GM19193 (cell line): ENCODE measurements at regions not wholly inside any gene's neighbourhood (a gene's known extent, or its start where the extent isn't known, plus 50 kb on each side); places are given as distances from the start of the nearest gene placed in this dataset.

ENCODE experiments used
- POLR2A ChIP-seq: IDR thresholded peaks from 4 replicates; pipeline ENCODE4 v1.6.1; 2011; ENCODE audit not compliant: insufficient read depth, insufficient read length; ENCODE audit errors: extremely low read depth

DNA sequence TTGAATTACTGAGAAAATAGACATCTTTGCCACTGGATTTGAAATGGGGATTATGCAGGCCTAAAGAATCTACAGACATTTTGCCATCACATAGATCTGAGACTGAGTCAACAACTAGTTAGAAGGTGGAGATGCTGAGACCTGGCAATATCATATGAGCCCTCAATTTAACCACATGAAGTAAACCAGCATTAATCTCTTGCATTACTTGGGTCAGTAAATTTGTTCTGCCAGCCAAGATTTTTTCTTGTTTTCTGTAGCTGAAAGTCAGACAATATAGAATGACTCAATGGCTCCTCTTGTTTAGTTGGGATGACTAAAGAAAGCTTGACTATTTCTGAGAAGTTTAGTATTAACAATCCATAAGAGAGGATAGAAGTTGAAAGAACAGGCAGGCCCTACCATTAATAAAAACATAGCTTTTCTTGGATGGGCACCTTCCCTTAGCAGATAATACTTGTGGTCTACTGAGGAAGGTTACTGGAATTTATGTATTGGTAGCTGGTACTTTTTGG is 396.7 kb upstream of the SORCS1 start:
- TF ChIP-seq POLR2A: no peak

DNA sequence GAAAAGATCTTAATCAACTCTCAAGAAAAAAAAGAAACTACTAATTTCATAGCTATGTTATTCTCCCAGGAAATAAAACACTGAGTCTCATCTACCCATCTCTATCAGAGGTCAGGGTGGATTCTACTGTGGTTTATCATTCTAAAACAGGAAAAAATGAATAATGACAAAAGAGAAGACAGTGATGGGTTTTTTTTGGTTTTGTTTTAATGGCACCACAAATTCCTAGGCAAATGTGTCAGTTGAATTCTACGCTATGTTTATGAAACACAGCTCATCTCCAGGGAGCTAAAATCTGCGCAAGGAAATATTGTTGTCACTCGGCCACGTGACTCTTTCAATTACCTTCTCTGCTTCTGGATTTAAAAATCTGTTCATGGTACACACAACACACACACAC is 393.4 kb upstream of the SORCS1 start:
- no peak for TF ChIP-seq POLR2A

DNA sequence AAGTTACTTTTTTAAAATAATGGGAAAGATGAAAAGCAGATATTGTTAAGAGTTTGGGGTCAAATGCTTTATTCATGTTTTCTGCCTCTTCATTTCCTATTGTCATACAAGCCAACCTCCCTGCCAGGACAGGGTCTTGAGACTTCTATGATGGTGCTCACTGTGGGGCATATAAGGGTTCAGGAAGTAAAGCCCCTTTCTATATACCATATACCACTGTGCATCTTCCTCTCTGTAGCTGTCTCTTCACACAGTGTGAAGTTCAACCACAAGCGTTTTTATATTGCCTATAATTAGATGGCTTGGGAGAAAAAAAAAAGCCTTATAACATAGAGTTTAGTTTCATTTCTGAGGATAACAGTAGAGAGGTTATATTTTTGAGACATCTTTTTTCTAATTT is 389.8 kb upstream of the SORCS1 start:
- TF ChIP-seq POLR2A: no peak

DNA sequence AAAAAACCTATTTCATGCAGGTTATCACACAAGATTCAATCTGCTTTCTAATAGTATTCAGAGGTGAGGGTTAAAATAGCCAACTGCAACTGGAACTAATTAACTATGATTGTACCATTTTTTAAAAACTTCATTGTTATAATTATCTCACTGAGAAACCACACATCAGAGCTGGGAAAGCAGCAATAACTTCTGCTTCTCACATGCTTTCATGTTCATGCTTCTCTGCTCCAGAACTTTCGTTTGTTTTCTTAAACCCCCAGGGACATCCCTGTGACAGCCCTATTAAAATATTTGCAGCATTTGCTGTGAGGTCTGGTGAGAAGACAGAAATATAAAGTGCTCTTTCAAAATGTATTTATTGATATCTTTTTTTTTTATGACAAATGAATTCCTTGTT is 389.0 kb upstream of the SORCS1 start:
- no peak for TF ChIP-seq POLR2A

DNA sequence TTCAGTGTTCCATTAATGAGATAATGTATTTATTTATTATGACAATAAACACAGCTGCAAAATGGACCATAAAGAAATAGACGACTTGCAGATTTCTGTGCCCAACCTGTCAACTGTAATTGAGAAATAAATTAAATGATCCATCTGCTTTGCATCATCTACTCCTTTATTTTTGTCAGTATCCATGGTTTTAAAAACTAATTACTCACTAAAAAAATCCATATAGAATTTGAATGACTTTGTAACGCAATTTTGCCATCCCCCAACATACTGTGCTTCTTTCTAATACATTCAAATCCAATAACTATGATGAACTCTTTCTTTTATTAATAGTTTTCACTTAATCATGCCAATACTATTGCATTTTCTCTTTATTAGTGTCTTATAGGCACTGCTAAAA is 388.5 kb upstream of the SORCS1 start:
- TF ChIP-seq POLR2A: no peak

DNA sequence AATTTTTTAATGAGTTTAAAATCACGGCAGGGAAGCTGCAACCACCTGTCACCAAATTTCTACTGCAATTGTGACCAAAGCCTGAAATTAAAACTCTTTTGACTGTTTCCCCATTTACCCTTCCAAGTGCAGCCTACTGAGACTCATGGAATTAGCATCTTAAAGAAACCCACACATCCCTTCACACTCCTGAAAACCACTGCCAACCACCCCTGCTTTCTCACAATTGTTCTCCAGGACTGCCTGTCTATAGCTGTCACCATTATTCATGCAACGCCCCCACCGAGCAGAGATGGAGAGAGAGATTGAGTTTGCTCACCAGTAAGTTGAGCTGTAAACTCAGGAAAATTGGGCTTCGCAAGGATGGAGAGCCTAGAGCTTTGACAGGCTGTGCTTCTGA is 383.8 kb upstream of the SORCS1 start:
- no peak for TF ChIP-seq POLR2A

DNA sequence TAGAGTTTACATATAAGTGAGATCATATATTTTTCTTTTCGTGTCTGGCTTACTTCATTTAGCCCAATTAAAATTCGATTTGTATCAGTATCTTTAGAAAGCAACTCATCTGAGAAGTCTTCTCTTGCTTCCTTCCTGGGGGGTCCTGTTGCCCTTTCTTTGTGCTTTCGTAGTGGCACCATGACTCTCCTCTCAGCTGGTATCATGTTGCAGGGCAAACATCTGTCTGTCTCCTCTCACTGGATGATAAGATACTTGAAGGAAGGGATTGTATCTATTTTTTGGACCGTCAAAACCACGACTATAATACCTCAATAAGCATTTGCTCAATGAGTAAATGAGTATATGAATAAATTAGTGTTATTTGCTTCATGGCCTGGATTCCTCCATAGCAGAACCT is 382.5 kb upstream of the SORCS1 start:
- TF ChIP-seq POLR2A: no peak

DNA sequence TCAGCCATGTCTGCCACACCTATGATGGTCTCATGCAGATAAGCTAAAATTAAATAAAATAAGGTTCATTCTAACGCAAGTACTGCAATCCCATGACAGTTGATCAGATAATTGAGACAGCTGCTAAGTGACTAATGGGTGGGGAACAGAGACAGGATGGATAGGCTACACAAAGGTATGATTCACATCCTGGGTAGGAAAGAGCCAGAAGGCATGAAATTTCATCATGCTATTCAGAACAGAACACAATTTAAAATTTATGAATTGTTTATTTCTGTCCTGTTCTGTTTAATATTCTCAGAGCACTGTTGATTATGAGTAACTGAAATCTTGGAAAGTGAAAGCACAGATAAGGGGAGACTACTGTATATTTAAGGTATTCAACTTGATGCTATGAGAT is 381.8 kb upstream of the SORCS1 start:
- no peak for TF ChIP-seq POLR2A

DNA sequence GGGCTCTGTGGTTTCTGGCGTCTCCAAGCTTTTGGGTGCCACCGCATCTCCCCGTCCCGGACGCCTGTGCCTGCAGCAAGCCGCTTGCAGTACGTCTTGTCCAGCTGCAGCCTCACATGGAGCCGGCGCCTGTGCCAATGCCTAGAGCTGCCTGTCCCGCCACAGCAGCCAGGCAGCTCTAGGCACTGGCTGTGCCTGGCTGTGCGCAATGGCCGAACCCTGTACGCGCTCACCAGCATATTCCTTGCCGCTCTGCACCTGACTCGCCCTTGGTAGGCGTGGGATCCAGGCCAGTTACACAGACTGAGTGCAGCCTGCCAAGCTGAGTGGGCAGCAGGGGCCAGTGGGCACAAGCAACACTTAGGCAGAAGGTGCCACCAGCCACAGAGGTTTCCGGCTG is 381.2 kb upstream of the SORCS1 start:
- TF ChIP-seq POLR2A: no peak

DNA sequence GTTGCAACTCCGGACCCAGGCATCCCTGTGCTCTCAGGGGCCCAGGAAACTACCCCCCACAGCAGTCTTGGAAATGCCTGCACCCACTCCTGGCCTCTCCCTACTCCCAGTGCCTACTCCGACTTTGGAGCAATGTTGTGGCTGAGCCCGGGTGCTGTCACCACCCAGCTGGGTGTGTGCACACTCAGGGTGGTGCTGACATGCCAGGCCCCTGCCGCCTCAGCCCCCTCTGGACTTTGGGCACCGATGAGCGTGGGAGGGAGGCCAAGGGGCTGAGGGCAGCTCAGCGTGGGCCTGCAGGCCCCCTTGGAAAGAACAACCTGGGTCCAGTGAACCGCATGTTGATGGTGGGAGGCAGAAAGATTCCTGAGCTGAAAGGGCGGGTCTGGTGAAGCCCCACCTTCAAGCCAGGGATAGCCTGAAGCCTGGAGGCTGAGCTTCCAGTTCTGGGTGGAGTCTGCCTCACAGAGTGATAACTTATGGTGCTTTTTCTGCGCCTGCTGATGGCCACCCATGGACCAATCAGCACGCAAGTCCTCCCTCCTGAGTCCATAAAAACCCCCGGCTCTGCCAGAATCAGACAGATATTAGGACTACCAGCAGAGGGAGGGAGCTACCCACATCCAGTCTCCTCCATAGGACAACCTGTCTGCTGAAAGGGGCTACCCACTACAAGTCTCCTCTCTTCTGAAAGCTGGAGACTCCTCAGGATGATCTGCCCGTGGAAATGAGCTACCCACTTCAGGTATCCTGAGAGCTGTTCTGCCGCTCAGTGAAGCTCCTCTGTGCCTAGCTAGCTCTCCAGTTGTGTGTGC is 380.4 kb upstream of the SORCS1 start:
- TF ChIP-seq POLR2A: no peak

DNA sequence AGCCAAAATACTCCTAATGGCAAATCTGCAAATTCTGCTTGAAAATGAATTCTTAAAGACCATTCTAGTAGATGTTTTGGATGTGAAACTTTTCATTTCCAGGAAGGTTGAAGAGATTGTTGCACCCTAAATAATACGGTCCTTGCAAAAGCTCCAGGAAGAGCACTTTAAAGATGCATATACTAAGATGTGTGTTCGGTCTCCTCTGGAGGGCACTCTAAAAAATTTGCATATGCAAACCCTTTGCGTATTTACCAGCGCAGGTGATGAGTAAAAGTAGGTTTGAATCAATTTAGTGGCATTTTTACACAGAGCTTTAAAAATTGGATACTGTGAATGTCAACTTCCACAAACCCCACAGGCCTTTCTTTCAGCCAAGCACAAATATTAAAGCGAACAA is 378.1 kb upstream of the SORCS1 start:
- TF ChIP-seq POLR2A: no peak

DNA sequence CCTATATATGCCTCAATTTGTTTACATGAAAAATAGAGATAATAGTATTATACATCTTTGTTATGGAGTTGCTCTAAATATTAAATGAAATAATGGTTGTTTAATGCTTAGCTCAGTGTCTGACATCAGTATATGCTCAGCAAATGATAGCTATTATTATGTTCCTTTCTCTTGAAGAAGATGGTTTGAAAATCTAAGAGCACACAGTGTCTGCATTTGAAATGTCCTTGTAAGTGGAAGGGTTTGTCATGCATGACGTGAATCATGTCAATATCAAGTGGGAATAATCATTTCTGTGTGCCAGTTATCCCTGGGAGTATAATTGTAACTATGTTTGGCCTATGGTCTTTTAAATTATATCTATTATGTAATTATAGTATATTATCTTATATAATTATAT is 377.5 kb upstream of the SORCS1 start:
- no peak for TF ChIP-seq POLR2A

DNA sequence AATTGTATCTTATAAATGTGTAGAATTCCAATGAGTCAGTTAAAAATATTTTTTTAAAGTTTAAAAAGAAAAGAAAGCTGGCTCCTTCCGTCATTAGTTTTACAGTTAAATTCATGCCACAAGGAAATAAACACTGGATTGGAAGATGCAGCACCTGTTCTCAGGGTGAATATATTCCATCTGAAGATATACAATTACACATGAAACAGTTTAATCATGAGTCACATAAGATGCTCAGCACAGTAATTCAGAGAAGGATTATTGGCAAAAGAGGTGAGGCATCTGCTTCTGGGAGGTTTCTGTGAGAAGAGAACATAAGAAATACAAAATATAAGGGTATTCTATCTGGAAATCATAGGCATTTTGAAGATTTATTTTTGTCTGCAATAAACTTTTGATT is 376.5 kb upstream of the SORCS1 start:
- TF ChIP-seq POLR2A: no peak

DNA sequence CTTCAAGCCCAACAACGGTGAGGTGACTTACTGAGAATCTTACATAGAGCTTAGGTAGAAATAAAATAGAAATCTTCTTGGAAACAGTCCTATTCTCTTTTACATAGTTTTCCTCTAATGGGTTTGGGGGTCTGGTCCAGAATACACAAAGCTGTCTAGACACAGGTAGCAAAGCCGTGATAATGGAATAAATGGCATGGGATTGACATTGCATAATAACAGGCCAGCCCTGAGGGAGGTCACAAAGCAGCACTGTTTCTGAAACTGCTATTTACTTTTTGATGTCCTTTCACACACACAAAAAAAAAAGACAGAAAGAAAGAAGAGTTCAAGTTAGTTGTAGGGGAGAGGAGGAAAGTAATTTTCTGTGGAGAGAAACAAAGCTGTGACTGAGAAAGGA is 364.8 kb upstream of the SORCS1 start:
- TF ChIP-seq POLR2A: no peak

DNA sequence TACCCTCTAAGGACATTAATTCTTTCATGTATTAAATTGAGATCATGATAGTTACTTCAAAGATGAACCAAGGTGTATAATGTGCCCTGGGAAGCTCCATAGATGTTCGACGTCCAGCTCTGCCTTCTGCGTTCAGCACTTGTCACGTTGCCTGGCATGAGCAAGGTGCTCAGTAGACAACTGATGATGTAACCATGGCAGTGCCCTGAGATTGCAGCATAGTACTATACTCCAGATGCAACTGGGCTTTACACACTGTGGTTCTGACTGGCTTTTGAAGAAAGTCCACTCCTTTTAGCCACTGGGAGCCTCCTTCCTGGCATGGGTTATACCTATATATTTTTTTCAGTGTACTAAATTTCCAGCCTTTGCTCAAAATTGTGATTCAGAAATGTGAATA is 355.8 kb upstream of the SORCS1 start:
- no peak for TF ChIP-seq POLR2A

DNA sequence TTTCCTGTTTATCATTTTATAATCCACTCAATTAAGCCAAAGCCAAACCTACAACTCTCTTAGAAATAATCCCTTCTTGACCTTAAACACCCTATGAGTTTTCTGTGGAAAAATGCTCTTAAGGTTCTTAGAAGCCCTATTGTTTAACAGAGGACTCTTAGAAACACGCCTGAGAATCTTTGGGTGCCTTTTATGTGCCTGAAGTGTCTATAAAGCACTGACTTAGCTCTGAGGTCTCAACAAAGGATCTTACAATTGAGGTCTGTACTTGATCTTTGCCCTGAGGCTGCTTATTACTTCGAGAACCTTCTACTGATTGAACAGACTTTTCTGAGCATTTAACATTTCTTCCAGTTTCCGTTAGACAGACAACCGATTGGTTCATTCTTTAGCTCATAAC is 353.3 kb upstream of the SORCS1 start:
- no peak for TF ChIP-seq POLR2A

DNA sequence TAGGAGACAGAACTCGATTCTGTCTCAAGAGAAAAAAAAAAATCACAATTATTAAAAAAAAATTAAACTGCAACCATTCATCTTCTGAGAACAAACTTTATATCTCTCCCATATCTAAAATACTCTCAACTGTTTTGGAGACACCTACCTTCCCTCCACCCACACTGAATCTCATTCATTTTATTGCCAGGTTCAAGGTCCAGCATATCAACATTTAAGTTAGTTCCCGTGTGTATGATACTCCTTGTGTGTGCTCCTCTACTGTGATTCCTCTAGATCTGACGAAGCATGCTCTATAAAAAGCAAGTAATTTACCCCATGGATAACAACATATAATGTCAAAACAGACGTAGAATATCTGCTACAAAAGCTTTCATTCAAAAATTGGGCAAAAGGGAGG is 351.8 kb upstream of the SORCS1 start:
- TF ChIP-seq POLR2A: no peak

DNA sequence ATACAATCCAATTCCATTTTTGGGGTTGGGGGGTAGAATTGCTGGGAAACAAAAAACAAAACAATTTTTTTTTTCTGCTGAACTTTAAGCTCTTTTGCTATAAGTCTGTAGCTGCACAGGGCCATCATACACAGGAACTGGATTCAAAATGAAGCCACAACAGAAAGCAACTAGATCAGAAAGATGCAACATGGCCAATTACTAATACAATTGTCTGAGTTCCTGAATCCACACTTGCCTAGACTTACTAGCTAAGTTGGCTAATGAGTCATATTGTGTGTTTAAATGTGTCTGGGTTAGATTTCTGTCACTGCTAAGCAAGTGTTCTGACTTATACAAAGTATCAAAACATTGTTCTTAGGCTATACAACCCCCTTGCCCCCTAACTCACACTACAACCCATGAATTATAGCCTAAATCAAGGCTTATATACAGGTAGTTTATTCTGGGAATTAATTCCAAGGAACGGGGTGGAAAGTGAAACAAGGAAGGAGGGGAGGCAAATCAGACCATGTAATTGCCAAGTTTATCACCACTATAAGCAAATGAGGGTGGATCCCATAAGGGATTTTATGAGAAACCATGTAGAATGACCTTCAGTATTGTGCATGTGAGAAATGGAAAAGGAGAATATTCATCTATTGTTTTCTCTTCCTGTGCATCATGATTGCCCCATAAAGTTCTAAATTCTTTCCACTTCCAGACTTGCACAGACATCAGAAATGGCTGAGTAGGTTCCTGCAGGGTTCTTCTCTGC is 337.9 kb upstream of the SORCS1 start:
- no peak for TF ChIP-seq POLR2A
